ENCODE measurements at regions not wholly inside any gene's neighbourhood (a gene's known extent, or its start where the extent isn't known, plus 50 kb on each side); places are given as distances from the start of the nearest gene placed in this dataset.

DNA sequence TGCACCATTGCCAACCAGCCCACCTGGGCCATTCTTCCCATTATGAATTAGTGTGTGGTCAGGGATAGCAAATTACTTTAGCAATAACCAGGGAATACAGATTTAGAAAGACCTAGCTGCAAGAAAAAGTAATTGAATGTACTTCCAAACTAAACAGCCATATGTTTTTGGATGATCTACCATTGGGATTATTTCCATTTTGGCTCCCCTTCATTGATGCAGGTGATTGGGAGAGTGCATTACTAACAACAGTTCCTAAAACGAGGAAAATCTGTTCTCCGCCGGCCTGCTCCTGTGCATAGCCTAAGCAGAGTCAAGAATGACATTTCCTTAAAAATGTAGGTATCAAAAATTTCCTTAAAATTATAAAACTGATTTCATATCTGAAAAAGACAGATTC, 58.5 kb downstream of the MAIP1 start:
- no peak for DNase-seq (ENCODE audit: low read depth in 1 of 2, low spot score in 1 of 2)
- no peaks in the 10 kb centered on the region for H3K9me3 ChIP-seq (ENCODE audit: low read depth)
- H3K36me3 ChIP-seq = no peaks in the 10 kb centered on the region
- H3K27me3 ChIP-seq = no peaks in the 10 kb centered on the region
- H3K27ac ChIP-seq = no peak overlapping the region
- TF ChIP-seq, protein P1, sequence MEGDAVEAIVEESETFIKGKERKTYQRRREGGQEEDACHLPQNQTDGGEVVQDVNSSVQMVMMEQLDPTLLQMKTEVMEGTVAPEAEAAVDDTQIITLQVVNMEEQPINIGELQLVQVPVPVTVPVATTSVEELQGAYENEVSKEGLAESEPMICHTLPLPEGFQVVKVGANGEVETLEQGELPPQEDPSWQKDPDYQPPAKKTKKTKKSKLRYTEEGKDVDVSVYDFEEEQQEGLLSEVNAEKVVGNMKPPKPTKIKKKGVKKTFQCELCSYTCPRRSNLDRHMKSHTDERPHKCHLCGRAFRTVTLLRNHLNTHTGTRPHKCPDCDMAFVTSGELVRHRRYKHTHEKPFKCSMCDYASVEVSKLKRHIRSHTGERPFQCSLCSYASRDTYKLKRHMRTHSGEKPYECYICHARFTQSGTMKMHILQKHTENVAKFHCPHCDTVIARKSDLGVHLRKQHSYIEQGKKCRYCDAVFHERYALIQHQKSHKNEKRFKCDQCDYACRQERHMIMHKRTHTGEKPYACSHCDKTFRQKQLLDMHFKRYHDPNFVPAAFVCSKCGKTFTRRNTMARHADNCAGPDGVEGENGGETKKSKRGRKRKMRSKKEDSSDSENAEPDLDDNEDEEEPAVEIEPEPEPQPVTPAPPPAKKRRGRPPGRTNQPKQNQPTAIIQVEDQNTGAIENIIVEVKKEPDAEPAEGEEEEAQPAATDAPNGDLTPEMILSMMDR (IDR thresholded peaks at IDR 0.05; ENCODE audit: low read depth, low read length) = no peak
- H3K4me3 ChIP-seq = no peak overlapping the region
- no peaks in the 10 kb centered on the region for H3K4me1 ChIP-seq (ENCODE audit: low read depth)

DNA sequence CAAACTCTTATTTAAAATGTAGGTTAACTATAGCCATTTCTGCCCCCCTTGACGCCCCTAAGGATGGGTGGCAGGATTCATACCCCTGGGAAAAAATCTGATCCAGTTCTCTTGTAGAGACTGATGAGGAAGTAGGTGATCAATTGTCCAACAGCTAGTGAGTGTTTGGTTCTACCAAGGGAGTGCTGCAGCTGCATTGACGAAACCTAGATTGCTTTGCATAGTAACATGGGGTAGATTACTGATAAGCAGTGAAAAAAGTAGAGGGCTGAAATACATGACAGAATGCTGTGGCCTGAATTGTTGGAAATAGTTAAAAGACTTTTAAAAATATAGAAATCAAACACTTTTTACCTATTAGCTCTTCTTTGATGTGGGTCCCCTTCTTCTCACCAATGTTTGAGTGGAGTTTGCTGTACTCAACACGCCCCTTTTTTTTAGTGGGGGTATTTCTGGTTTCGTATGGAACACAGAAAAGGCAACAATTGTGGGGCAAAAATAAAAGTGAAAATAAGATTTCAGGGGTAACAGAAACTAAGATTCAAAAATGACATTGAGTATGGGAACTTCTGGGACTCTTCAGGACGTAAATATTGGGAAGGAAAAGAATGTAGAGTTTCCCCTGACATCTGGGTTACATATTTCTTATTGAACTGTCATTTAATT, 66.2 kb downstream of the MAIP1 start:
- Histone ChIP-seq H3K36me3 (no peaks in the 10 kb centered on the region), H3K4me1 (ENCODE audit: low read depth) (no peaks in the 10 kb centered on the region), H3K27me3 (no peaks in the 10 kb centered on the region), H3K27ac (no peak overlapping the region), H3K4me3 (no peak overlapping the region), H3K9me3 (ENCODE audit: low read depth) (no peaks in the 10 kb centered on the region)
- TF ChIP-seq, protein P1 (IDR thresholded peaks at IDR 0.05; ENCODE audit: low read depth, low read length) = no peak
- no peak for DNase-seq (ENCODE audit: low read depth in 1 of 2, low spot score in 1 of 2)

DNA sequence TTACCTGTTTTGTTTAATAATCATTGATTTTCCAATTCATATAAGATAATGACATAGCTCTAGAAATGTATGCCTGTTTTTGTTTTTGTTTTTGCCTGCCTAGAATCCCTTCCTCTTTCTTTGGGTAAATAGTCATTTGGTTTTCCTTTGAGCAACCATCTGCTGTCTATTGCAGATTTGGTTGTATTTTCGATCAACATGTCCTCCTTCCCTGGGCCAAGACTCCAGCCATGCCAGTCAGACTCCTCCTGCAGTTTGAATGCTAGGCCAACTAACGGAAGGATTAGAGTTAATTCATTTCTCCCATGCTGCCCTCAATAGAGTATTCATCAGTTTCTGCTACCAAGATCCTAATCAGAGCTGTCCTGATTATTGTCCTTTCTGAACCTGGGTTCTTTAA, 67.1 kb downstream of the MAIP1 start:
- no peaks in the 10 kb centered on the region for H3K27me3 ChIP-seq
- H3K9me3 ChIP-seq (ENCODE audit: low read depth) = no peaks in the 10 kb centered on the region
- DNase-seq (ENCODE audit: low read depth in 1 of 2, low spot score in 1 of 2) = no peak
- H3K36me3 ChIP-seq = no peaks in the 10 kb centered on the region
- H3K4me1 ChIP-seq (ENCODE audit: low read depth) = no peaks in the 10 kb centered on the region
- H3K27ac ChIP-seq = no peak overlapping the region
- TF ChIP-seq, protein P1 (IDR thresholded peaks at IDR 0.05; ENCODE audit: low read depth, low read length) = no peak
- no peak overlapping the region for H3K4me3 ChIP-seq

DNA sequence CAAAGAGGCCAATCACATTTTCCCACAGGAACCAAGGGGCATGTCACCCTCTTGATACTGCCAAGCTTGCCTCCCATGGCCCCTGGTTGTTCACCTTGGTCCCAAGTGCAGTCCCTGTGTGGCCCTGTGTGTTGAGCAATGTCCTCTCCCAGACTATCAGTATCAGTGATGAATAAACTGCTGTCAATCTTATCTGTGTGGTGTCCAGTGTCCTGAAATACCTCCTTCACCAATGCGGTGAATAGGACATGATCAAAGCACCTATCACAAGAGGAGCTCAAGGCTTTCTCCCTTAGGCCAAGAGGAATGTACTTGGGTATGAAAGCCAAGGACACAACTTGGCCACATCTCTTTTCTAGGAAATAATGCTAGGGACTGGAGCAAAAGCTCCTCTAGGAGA, 68.2 kb downstream of the MAIP1 start:
- Histone ChIP-seq H3K9me3 (ENCODE audit: low read depth) (no peaks in the 10 kb centered on the region), H3K36me3 (no peaks in the 10 kb centered on the region), H3K27ac (no peak overlapping the region), H3K27me3 (no peaks in the 10 kb centered on the region), H3K4me1 (ENCODE audit: low read depth) (no peaks in the 10 kb centered on the region), H3K4me3 (no peak overlapping the region)
- TF ChIP-seq, protein P1 (IDR thresholded peaks at IDR 0.05; ENCODE audit: low read depth, low read length) = no peak
- no peak for DNase-seq (ENCODE audit: low read depth in 1 of 2, low spot score in 1 of 2)

DNA sequence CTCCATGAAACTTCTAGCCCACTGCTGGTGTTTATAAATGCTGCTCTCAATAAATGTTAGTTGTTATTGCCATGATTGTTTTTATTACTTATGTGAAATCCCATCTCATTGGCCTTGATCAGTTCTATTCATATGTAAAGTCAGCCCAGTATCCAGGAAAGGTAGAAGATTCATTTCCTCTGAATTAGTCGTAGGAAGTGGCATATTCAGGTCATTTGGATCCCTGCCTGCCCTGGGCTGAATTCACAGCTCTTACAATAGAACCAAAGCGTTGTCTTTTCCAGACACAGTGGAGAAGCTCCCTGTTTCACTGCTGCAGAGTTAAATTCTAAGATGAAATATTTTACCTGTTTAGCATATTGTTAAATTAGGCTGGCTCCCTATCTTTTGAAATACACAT, 70.3 kb downstream of the MAIP1 start:
- TF ChIP-seq, protein P1 (IDR thresholded peaks at IDR 0.05; ENCODE audit: low read depth, low read length) = no peak
- Histone ChIP-seq H3K27ac (no peak overlapping the region), H3K4me1 (ENCODE audit: low read depth) (no peaks in the 10 kb centered on the region), H3K27me3 (no peaks in the 10 kb centered on the region), H3K36me3 (no peaks in the 10 kb centered on the region), H3K9me3 (ENCODE audit: low read depth) (no peaks in the 10 kb centered on the region), H3K4me3 (no peak overlapping the region)
- DNase-seq (ENCODE audit: low read depth in 1 of 2, low spot score in 1 of 2) = no peak
